Stimulated activated CD4-positive, alpha-beta T cell treated with anti-CD3 and anti-CD28 coated beads, Interleukin-12 subunit alpha, Interleukin-12 subunit beta, amount 100 ng/mL, for 24 hours (primary cell): ENCODE measurements at regions not wholly inside any gene's neighbourhood (a gene's known extent, or its start where the extent isn't known, plus 50 kb on each side); places are given as distances from the start of the nearest gene placed in this dataset.

Experiments
- DNase-seq, 2 experiments: peaks; one replicate each; pipeline ENCODE4 v3.0.0-alpha.2; 2020; ENCODE audit warnings: low read depth in 2 of 2

GRCh38 chr21:35938446-35938845, 121.9 kb downstream of the SETD4 start:
- no peak for DNase-seq

- DNase-seq: no peak
Observed at GRCh38 chr21:35933466-35933865, 126.9 kb downstream of the SETD4 start.

- no peak for DNase-seq
Observed at GRCh38 chr21:35932232-35932911, 128.0 kb downstream of the SETD4 start.

- DNase-seq: no peak
Observed at GRCh38 chr21:35929901-35930300, 130.4 kb downstream of the SETD4 start.

- no peak for DNase-seq
Observed at GRCh38 chr21:35927262-35927661, 133.1 kb downstream of the SETD4 start.

- no peak for DNase-seq
Observed at GRCh38 chr21:35926003-35926740, 134.2 kb downstream of the SETD4 start.

GRCh38 chr21:35925497-35925896, 134.8 kb downstream of the SETD4 start:
- peak in 1 of 2 experiments; percentile 11 for DNase-seq

- DNase-seq: no peak
Observed at GRCh38 chr21:35924714-35925301, 135.5 kb downstream of the SETD4 start.

GRCh38 chr21:35923971-35924370, 136.4 kb downstream of the SETD4 start:
- DNase-seq: no peak

GRCh38 chr21:35922618-35923017, 137.7 kb downstream of the SETD4 start:
- no peak for DNase-seq

GRCh38 chr21:35921471-35921870, 138.9 kb downstream of the SETD4 start:
- DNase-seq: no peak

GRCh38 chr21:35920436-35920835, 139.9 kb downstream of the SETD4 start:
- no peak for DNase-seq

GRCh38 chr21:35915030-35915429, 145.3 kb downstream of the SETD4 start:
- DNase-seq: no peak

- DNase-seq: no peak
Observed at GRCh38 chr21:35911412-35912191, 148.7 kb downstream of the SETD4 start.

GRCh38 chr21:35909456-35910223, 150.7 kb downstream of the SETD4 start:
- DNase-seq: no peak

- DNase-seq: no peak
Observed at GRCh38 chr21:35908311-35909078, 151.8 kb downstream of the SETD4 start.

GRCh38 chr21:35906586-35906985, 153.7 kb downstream of the SETD4 start:
- DNase-seq: no peak

- DNase-seq: no peak
Observed at GRCh38 chr21:35905963-35906345, 154.4 kb downstream of the SETD4 start.

GRCh38 chr21:35905096-35905962, 155.0 kb downstream of the SETD4 start:
- DNase-seq: no peak

GRCh38 chr21:35900539-35900938, 159.8 kb downstream of the SETD4 start:
- no peak for DNase-seq
